ENCODE measurements at regions not wholly inside any gene's neighbourhood (a gene's known extent, or its start where the extent isn't known, plus 50 kb on each side); places are given as distances from the start of the nearest gene placed in this dataset.

DNA sequence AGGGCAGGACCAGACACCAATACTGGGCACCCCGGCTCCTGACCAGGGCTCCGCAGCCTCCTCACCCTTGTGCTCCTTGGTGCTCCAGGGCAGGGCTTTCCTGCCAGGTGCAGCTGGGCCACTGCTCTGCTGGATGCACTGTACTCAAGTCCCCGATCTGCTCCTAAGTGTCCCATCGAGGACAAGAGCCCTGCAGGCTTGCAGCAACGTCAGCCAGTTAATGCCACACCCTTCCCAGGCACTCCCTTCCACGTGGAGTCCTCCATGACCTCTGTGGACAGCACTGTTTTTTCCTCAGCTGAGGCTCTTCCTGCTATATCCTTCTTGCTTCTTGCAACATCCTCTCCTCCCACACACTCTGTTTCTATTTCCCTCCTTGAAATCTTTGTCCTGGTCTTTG lies 94.0 kb upstream of the NGF start:
- DNase-seq: no peak
- no peaks in the 10 kb centered on the region for H3K9me3 Mint-ChIP-seq
- H3K36me3 Mint-ChIP-seq: no peaks in the 10 kb centered on the region
- no peaks in the 10 kb centered on the region for H3K4me1 Mint-ChIP-seq
- no peak overlapping the region for H3K4me3 Mint-ChIP-seq
- peaks cover 0 to 6% (median 2%) of the 10 kb centered on the region in 5 donors for H3K27me3 Mint-ChIP-seq
- no peak overlapping the region for H3K27ac Mint-ChIP-seq
- POLR2A ChIA-PET: no interaction called here
- ATAC-seq: no peak

DNA sequence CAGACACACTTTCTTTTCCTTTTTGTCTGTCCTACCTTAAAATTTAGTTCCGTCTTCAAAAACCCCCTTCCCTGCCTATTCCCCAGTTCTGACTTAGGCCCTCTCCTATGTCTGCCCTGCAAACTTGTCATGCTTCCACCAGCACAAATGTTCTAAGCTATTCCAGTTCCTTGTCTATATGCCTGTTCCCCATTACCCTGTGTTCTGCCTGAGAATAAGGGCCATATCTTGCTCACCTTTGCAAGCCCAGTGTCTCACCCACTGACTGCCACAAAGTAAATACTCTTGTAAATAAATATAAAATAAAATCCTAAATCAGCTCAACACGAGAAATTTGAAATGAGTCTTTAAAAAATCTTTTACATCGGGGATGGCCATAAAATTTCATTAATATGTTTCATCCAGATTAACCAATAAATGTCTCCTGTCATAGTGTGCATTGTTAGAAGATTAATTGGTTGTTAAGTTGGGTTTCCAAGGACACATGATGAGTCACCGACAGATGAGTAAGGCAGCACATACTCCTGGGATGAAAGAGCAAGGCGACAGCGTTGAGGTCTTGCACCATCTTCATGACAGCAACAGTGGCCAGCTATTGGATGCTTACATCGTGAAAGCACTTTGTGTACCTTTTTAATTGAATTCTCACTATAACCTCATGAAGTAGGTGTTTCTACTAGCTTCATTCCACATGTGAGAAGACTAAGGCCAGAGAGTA lies 92.6 kb upstream of the NGF start:
- Mint-ChIP-seq H3K27me3 (peaks cover 0 to 10% (median 3%) of the 10 kb centered on the region in 5 donors), H3K27ac (no peak overlapping the region), H3K4me3 (no peak overlapping the region), H3K36me3 (no peaks in the 10 kb centered on the region), H3K4me1 (no peaks in the 10 kb centered on the region), H3K9me3 (no peaks in the 10 kb centered on the region)
- DNase-seq: no peak
- no peak for ATAC-seq
- POLR2A ChIA-PET: no interaction called here

DNA sequence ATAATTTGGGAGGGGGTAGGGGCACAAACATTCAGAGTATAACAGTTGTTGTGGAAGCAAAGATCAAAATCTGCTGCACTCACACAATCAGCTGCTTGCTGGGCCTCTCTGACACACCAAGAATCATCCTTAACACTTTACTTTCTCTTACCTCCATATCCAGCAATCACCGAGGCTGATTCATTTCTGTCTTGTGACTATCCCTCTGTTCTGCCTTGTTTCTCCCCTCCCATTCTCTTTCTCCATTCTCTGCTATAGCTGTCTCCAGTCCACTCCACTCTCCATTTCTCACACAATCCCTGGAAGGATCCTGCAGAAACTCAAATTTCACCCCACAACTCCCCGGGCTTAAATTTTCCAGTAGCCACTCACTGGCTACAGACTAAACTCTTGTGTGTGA lies 91.8 kb upstream of the NGF start:
- ATAC-seq (no peak), DNase-seq (no peak)
- H3K27ac Mint-ChIP-seq: no peak overlapping the region
- no peaks in the 10 kb centered on the region for H3K4me1 Mint-ChIP-seq
- POLR2A ChIA-PET: no interaction called here
- H3K36me3 Mint-ChIP-seq: no peaks in the 10 kb centered on the region
- H3K9me3 Mint-ChIP-seq: no peaks in the 10 kb centered on the region
- no peak overlapping the region for H3K4me3 Mint-ChIP-seq
- peaks cover 0 to 14% (median 3%) of the 10 kb centered on the region in 5 donors for H3K27me3 Mint-ChIP-seq

GRCh38 chr1:115429241-115429640 lies 91.2 kb upstream of the NGF start:
- peaks cover 2 to 18% (median 4%) of the 10 kb centered on the region in 5 donors for H3K27me3 Mint-ChIP-seq
- no peaks in the 10 kb centered on the region for H3K36me3 Mint-ChIP-seq
- H3K9me3 Mint-ChIP-seq: no peaks in the 10 kb centered on the region
- no peak for DNase-seq
- POLR2A ChIA-PET: no interaction called here
- H3K4me1 Mint-ChIP-seq: no peaks in the 10 kb centered on the region
- no peak overlapping the region for H3K4me3 Mint-ChIP-seq
- H3K27ac Mint-ChIP-seq: no peak overlapping the region
- ATAC-seq: no peak

- H3K4me1 Mint-ChIP-seq: no peaks in the 10 kb centered on the region
- H3K27me3 Mint-ChIP-seq: peaks cover 3 to 19% (median 8%) of the 10 kb centered on the region in 5 donors
- POLR2A ChIA-PET: no interaction called here
- no peaks in the 10 kb centered on the region for H3K9me3 Mint-ChIP-seq
- H3K4me3 Mint-ChIP-seq: no peak overlapping the region
- ATAC-seq: no peak
- H3K36me3 Mint-ChIP-seq: no peaks in the 10 kb centered on the region
- no peak for DNase-seq
- H3K27ac Mint-ChIP-seq: no peak overlapping the region
Measured at GRCh38 chr1:115428676-115429075, 90.6 kb upstream of the NGF start.

- no peak overlapping the region for H3K4me3 Mint-ChIP-seq
- peaks cover 4 to 19% (median 8%) of the 10 kb centered on the region in 5 donors for H3K27me3 Mint-ChIP-seq
- ATAC-seq: no peak
- H3K27ac Mint-ChIP-seq: no peak overlapping the region
- DNase-seq: no peak
- no peaks in the 10 kb centered on the region for H3K9me3 Mint-ChIP-seq
- POLR2A ChIA-PET: no interaction called here
- no peaks in the 10 kb centered on the region for H3K36me3 Mint-ChIP-seq
- H3K4me1 Mint-ChIP-seq: no peaks in the 10 kb centered on the region
Measured at GRCh38 chr1:115428256-115428655, 90.2 kb upstream of the NGF start.

DNA sequence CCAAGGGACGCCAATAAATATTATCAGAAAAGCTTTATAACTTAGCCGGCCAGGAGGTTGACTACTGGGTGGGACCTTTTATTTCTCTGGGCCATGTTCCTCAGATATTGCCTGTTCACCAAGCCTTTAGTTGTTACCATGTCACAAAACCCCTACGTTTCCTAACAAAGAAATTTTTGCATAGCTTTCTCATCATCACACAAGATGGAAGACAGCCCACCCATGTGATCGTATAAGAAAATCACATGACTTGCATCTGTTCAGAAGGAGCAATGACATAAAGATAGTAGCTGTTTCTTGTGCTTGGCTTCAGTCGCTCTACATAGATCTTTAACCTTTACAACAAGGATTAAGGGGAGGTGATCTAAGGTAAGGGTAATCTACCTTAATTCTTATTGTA lies 88.9 kb upstream of the NGF start:
- H3K27ac Mint-ChIP-seq: no peak overlapping the region
- peaks cover 5 to 19% (median 9%) of the 10 kb centered on the region in 5 donors for H3K27me3 Mint-ChIP-seq
- DNase-seq (no peak), ATAC-seq (no peak)
- no peaks in the 10 kb centered on the region for H3K36me3 Mint-ChIP-seq
- H3K4me3 Mint-ChIP-seq: no peak overlapping the region
- no peaks in the 10 kb centered on the region for H3K9me3 Mint-ChIP-seq
- H3K4me1 Mint-ChIP-seq: no peaks in the 10 kb centered on the region
- POLR2A ChIA-PET: no interaction called here

- POLR2A ChIA-PET: no interaction called here
- no peaks in the 10 kb centered on the region for H3K36me3 Mint-ChIP-seq
- ATAC-seq (no peak), DNase-seq (no peak)
- H3K9me3 Mint-ChIP-seq: no peaks in the 10 kb centered on the region
- H3K4me1 Mint-ChIP-seq: no peaks in the 10 kb centered on the region
- no peak overlapping the region for H3K4me3 Mint-ChIP-seq
- H3K27me3 Mint-ChIP-seq: peaks cover 5 to 19% (median 9%) of the 10 kb centered on the region in 5 donors
- H3K27ac Mint-ChIP-seq: no peak overlapping the region
Measured at GRCh38 chr1:115426231-115426771, 88.3 kb upstream of the NGF start.

DNA sequence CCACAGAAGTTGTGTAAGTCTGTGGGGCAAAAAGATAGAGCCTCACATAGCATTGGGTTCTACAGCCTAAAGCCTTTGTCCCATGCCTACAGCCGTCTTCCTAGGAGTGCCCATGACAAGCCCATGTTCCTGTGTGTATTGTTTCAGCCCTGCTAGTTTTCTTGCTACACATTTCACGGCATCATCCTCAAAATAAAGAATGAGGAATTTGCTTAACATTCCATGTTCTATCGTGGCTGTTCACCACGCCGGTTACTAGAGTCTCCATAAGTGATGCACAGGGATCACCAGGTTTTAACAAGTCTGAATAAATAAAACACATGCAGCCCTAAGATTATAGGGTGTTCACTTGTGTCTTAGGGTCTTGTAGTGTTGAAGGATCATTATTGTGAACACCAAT lies 87.4 kb upstream of the NGF start:
- Mint-ChIP-seq H3K27ac (no peak overlapping the region), H3K4me1 (no peaks in the 10 kb centered on the region), H3K4me3 (no peak overlapping the region), H3K27me3 (peaks cover 3 to 19% (median 9%) of the 10 kb centered on the region in 5 donors), H3K36me3 (no peaks in the 10 kb centered on the region), H3K9me3 (peaks cover 0 to 2% (median 0%) of the 10 kb centered on the region in 9 donors)
- ATAC-seq (no peak), DNase-seq (no peak)
- POLR2A ChIA-PET: no interaction called here

- no peak overlapping the region for H3K27ac Mint-ChIP-seq
- no peak overlapping the region for H3K4me3 Mint-ChIP-seq
- POLR2A ChIA-PET: no interaction called here
- ATAC-seq (no peak), DNase-seq (no peak)
- H3K4me1 Mint-ChIP-seq: no peaks in the 10 kb centered on the region
- peaks cover 1 to 19% (median 7%) of the 10 kb centered on the region in 5 donors for H3K27me3 Mint-ChIP-seq
- H3K36me3 Mint-ChIP-seq: no peaks in the 10 kb centered on the region
- H3K9me3 Mint-ChIP-seq: peaks cover 0 to 2% (median 0%) of the 10 kb centered on the region in 9 donors
Measured at GRCh38 chr1:115423776-115424175, 85.7 kb upstream of the NGF start.

DNA sequence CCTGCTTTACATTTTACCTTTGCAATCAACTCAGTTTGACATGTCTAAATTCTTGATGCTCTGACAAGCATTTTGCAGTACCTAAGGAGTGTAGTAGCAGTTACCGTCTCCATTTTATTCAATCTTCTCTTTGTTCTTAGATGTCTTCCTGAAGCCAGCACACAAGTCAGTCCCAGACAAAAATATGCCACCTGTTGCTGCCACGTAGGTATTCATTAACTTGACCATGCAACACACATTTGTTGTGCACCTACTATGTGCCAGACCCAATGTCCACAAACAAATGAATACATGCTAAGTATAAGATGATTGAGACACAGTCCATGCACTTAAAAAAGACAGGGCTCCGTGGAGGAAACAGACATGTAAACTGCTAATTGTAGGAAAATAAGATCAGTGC lies 81.5 kb upstream of the NGF start:
- Mint-ChIP-seq H3K36me3 (no peaks in the 10 kb centered on the region), H3K27ac (no peak overlapping the region), H3K4me3 (no peak overlapping the region), H3K4me1 (no peaks in the 10 kb centered on the region), H3K27me3 (peaks cover 0 to 15% (median 6%) of the 10 kb centered on the region in 5 donors), H3K9me3 (peaks cover 0 to 4% (median 0%) of the 10 kb centered on the region in 9 donors)
- POLR2A ChIA-PET: no interaction called here
- no peak for DNase-seq
- ATAC-seq: no peak

GRCh38 chr1:115413621-115414020 lies 75.6 kb upstream of the NGF start:
- no peak overlapping the region for H3K4me3 Mint-ChIP-seq
- no peak for ATAC-seq
- POLR2A ChIA-PET: no interaction called here
- H3K27me3 Mint-ChIP-seq: peaks cover 5 to 21% (median 12%) of the 10 kb centered on the region in 5 donors
- DNase-seq: no peak
- peaks cover 0 to 14% (median 0%) of the 10 kb centered on the region in 9 donors for H3K9me3 Mint-ChIP-seq
- H3K36me3 Mint-ChIP-seq: no peaks in the 10 kb centered on the region
- no peaks in the 10 kb centered on the region for H3K4me1 Mint-ChIP-seq
- no peak overlapping the region for H3K27ac Mint-ChIP-seq

- Mint-ChIP-seq H3K4me1 (no peaks in the 10 kb centered on the region), H3K27me3 (peaks cover 5 to 22% (median 13%) of the 10 kb centered on the region in 5 donors), H3K9me3 (peaks cover 0 to 14% (median 0%) of the 10 kb centered on the region in 9 donors), H3K36me3 (no peaks in the 10 kb centered on the region), H3K4me3 (no peak overlapping the region), H3K27ac (no peak overlapping the region)
- DNase-seq: no peak
- POLR2A ChIA-PET: no interaction called here
- ATAC-seq: no peak
Measured at GRCh38 chr1:115413208-115413607, 75.2 kb upstream of the NGF start.

GRCh38 chr1:115412733-115413132 lies 74.7 kb upstream of the NGF start:
- H3K27me3 Mint-ChIP-seq: peaks cover 5 to 27% (median 15%) of the 10 kb centered on the region in 5 donors
- POLR2A ChIA-PET: no interaction called here
- H3K4me1 Mint-ChIP-seq: no peaks in the 10 kb centered on the region
- H3K27ac Mint-ChIP-seq: no peak overlapping the region
- peaks cover 0 to 14% (median 0%) of the 10 kb centered on the region in 9 donors for H3K9me3 Mint-ChIP-seq
- no peaks in the 10 kb centered on the region for H3K36me3 Mint-ChIP-seq
- DNase-seq (no peak), ATAC-seq (no peak)
- H3K4me3 Mint-ChIP-seq: no peak overlapping the region
